GM19372 (cell line): ENCODE measurements at regions not wholly inside any gene's neighbourhood (a gene's known extent, or its start where the extent isn't known, plus 50 kb on each side); places are given as distances from the start of the nearest gene placed in this dataset.

Experiments used
- ATAC-seq: cut with Tn5 transposase; IDR thresholded peaks from one replicate; pipeline ENCODE4 v1.9.1; 2021; ENCODE audit warnings: mild to moderate bottlenecking, low read depth, moderate library complexity; ENCODE audit not compliant: unreplicated experiment

- ATAC-seq, result no peak
These were observed 303.8 kb downstream of the METTL15 start for GRCh38 chr11:28412029-28412428.

DNA sequence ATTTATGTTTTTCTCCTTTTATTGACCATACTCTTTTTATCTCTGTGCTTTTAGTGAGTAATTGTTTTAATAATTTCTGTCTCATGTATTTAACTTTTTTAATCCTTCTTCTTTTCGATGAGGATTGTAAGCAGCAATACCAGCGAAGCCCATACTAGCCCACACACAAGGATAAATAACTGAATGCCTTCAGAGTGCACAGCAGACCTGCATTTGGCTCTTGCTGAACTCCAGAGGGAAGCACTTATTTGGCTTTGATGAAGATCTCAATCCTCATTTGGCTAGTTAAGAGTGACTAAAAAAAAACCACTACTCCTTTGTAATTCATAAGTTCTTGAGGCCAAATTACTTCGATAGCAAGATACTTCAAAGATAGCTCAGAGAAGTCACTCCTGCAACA, 293.3 kb downstream of the METTL15 start:
- no peak for ATAC-seq

- ATAC-seq, result no peak
These were observed 292.3 kb downstream of the METTL15 start for GRCh38 chr11:28400331-28401100.

DNA sequence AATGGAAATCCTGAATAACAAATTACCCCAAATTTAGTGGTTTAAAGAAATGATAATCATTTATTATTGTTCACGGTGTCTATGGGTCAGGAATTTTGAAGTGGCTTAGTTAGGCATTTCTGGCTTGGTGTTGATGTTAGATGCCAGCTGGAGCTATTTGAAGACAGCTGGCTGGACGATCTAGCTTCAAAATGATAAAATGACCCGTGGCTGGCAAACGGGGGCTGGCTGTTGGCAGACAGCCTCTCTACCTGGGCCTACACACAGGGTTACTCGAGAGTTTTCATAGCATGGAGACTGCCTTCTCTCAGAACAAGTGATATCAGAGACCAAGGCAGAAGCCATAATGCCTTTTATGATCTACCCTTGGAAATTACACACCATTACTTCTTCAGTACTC, 285.2 kb downstream of the METTL15 start:
- ATAC-seq, result no peak

GRCh38 chr11:28384418-28384817, 276.2 kb downstream of the METTL15 start:
- no peak for ATAC-seq

GRCh38 chr11:28383456-28383855, 275.3 kb downstream of the METTL15 start:
- no peak for ATAC-seq
